ENCODE measurements at regions not wholly inside any gene's neighbourhood (a gene's known extent, or its start where the extent isn't known, plus 50 kb on each side); places are given as distances from the start of the nearest gene placed in this dataset.

DNA sequence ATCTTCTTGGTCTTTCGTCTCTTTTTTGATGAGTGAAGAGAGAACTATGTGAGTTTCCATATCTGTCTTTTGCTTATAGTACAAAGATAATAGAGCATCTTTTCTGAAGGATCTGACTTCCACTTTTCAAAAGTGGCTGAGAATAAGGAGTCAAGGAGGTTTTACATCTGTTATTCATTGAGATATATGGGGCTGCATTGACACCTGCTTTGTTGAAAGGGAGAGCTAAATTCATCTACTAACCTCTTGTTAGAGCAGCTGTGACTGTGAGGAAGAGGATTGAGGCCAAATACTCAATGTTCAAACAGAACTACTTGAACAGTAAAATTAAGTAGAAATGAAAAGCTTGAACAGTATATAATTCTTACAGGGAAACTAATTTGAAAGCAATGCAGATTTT lies 130.2 kb upstream of the ATP2B1 start:
- no peak overlapping the region for H3K9ac ChIP-seq (ENCODE audit: low read depth, low read length)
- no peak overlapping the region for H3K4me2 ChIP-seq (ENCODE audit: insufficient read depth, low read length)
- H4K20me1 ChIP-seq (ENCODE audit: insufficient read depth, low read length): no peaks in the 10 kb centered on the region
- H3K27ac ChIP-seq (ENCODE audit: low read length): no peak overlapping the region
- H3K4me3 ChIP-seq (ENCODE audit: low read depth in 1 of 2, low read length in 2 of 2): no peak overlapping the region
- H3K9me3 ChIP-seq (ENCODE audit: insufficient read depth, low read length, severe bottlenecking): no peaks in the 10 kb centered on the region
- ATAC-seq (ENCODE audit: insufficient read depth, low read depth) (no peak), DNase-seq (no peak)
- H3K79me2 ChIP-seq (ENCODE audit: insufficient read depth, low read length): no peaks in the 10 kb centered on the region
- no peaks in the 10 kb centered on the region for H3K27me3 ChIP-seq (ENCODE audit: insufficient read depth, low read length, poor library complexity)
- no peaks in the 10 kb centered on the region for H3K36me3 ChIP-seq (ENCODE audit: insufficient read depth, low read length)
- H2AFZ ChIP-seq (ENCODE audit: low read depth, low read length): no peak overlapping the region
- TF ChIP-seq CTCF (IDR thresholded peaks at IDR 0.05; ENCODE audit: borderline replicate concordance, extremely low read depth, low read length, poor library complexity, severe bottlenecking) (no peak), EZH2 (IDR thresholded peaks at IDR 0.05; ENCODE audit: borderline replicate concordance, low read depth, low read length, severe bottlenecking) (no peak)
- no peaks in the 10 kb centered on the region for H3K4me1 ChIP-seq (ENCODE audit: insufficient read depth, low read length)

- DNase-seq: no peak
- Histone ChIP-seq H3K79me2 (ENCODE audit: insufficient read depth, low read length) (no peaks in the 10 kb centered on the region), H3K27me3 (ENCODE audit: insufficient read depth, low read length, poor library complexity) (no peaks in the 10 kb centered on the region), H3K4me1 (ENCODE audit: insufficient read depth, low read length) (no peaks in the 10 kb centered on the region), H3K4me3 (ENCODE audit: low read depth in 1 of 2, low read length in 2 of 2) (no peak overlapping the region), H3K9ac (ENCODE audit: low read depth, low read length) (no peak overlapping the region), H3K4me2 (ENCODE audit: insufficient read depth, low read length) (no peak overlapping the region), H3K27ac (ENCODE audit: low read length) (no peak overlapping the region), H3K9me3 (ENCODE audit: insufficient read depth, low read length, severe bottlenecking) (no peaks in the 10 kb centered on the region), H3K36me3 (ENCODE audit: insufficient read depth, low read length) (no peaks in the 10 kb centered on the region), H4K20me1 (ENCODE audit: insufficient read depth, low read length) (no peaks in the 10 kb centered on the region), H2AFZ (ENCODE audit: low read depth, low read length) (no peak overlapping the region)
- TF ChIP-seq EZH2 (IDR thresholded peaks at IDR 0.05; ENCODE audit: borderline replicate concordance, low read depth, low read length, severe bottlenecking) (no peak), CTCF (IDR thresholded peaks at IDR 0.05; ENCODE audit: borderline replicate concordance, extremely low read depth, low read length, poor library complexity, severe bottlenecking) (no peak)
- ATAC-seq (ENCODE audit: insufficient read depth, low read depth): no peak
These were observed 127.4 kb upstream of the ATP2B1 start for GRCh38 chr12:89836026-89836425.

- H2AFZ ChIP-seq (ENCODE audit: low read depth, low read length): no peak overlapping the region
- no peaks in the 10 kb centered on the region for H3K79me2 ChIP-seq (ENCODE audit: insufficient read depth, low read length)
- H3K36me3 ChIP-seq (ENCODE audit: insufficient read depth, low read length): no peaks in the 10 kb centered on the region
- no peaks in the 10 kb centered on the region for H3K9me3 ChIP-seq (ENCODE audit: insufficient read depth, low read length, severe bottlenecking)
- H3K27me3 ChIP-seq (ENCODE audit: insufficient read depth, low read length, poor library complexity): no peaks in the 10 kb centered on the region
- no peak overlapping the region for H3K9ac ChIP-seq (ENCODE audit: low read depth, low read length)
- no peak overlapping the region for H3K27ac ChIP-seq (ENCODE audit: low read length)
- no peaks in the 10 kb centered on the region for H4K20me1 ChIP-seq (ENCODE audit: insufficient read depth, low read length)
- no peak overlapping the region for H3K4me2 ChIP-seq (ENCODE audit: insufficient read depth, low read length)
- ATAC-seq (ENCODE audit: insufficient read depth, low read depth): no peak
- TF ChIP-seq CTCF (IDR thresholded peaks at IDR 0.05; ENCODE audit: borderline replicate concordance, extremely low read depth, low read length, poor library complexity, severe bottlenecking): no peak
- no peak for TF ChIP-seq EZH2 (IDR thresholded peaks at IDR 0.05; ENCODE audit: borderline replicate concordance, low read depth, low read length, severe bottlenecking)
- DNase-seq: no peak
- no peaks in the 10 kb centered on the region for H3K4me1 ChIP-seq (ENCODE audit: insufficient read depth, low read length)
- H3K4me3 ChIP-seq (ENCODE audit: low read depth in 1 of 2, low read length in 2 of 2): no peak overlapping the region
These were observed 126.0 kb upstream of the ATP2B1 start for GRCh38 chr12:89834676-89835075.
